Epidermal melanocyte (primary cell): ENCODE measurements at regions not wholly inside any gene's neighbourhood (a gene's known extent, or its start where the extent isn't known, plus 50 kb on each side); places are given as distances from the start of the nearest gene placed in this dataset.
"Not testable (repeated sequence)": the region's sequence is repeated elsewhere in the genome, so short reads cannot be mapped to it uniquely, and the experiment has no call there.

ENCODE experiments used
- DNase-seq: peaks from one replicate; pipeline ENCODE4 v3.0.0; 2011; ENCODE audit warnings: low spot score; ENCODE audit not compliant: insufficient read length

GRCh38 chr3:194879126-194879877 is 193.6 kb downstream of the FAM43A start:
- DNase-seq = no peak

GRCh38 chr3:194879991-194880939 is 194.6 kb downstream of the FAM43A start:
- DNase-seq = no peak

- no peak for DNase-seq
Measured at GRCh38 chr3:194880940-194881925, 195.6 kb downstream of the FAM43A start.

GRCh38 chr3:194884649-194885315 is 199.1 kb downstream of the FAM43A start:
- DNase-seq = no peak

- no peak for DNase-seq
Measured at GRCh38 chr3:194885766-194886165, 200.1 kb downstream of the FAM43A start.

- no peak for DNase-seq
Measured at GRCh38 chr3:194886836-194887235, 201.2 kb downstream of the FAM43A start.

GRCh38 chr3:194888062-194888461 is 202.4 kb downstream of the FAM43A start:
- DNase-seq = not testable (repeated sequence)

GRCh38 chr3:194888916-194889315 is 203.2 kb downstream of the FAM43A start:
- DNase-seq = no peak

GRCh38 chr3:194890091-194890490 is 204.4 kb downstream of the FAM43A start:
- DNase-seq = no peak

- no peak for DNase-seq
Measured at GRCh38 chr3:194893121-194893987, 207.7 kb downstream of the FAM43A start.

GRCh38 chr3:194894538-194894937 is 208.9 kb downstream of the FAM43A start:
- no peak for DNase-seq

- DNase-seq = no peak
Measured at GRCh38 chr3:194900854-194901522, 215.3 kb downstream of the FAM43A start.

- not testable (repeated sequence) for DNase-seq
Measured at GRCh38 chr3:194903447-194903846, 217.8 kb downstream of the FAM43A start.

- DNase-seq = not testable (repeated sequence)
Measured at GRCh38 chr3:194904999-194905398, 219.3 kb downstream of the FAM43A start.

GRCh38 chr3:194905696-194906095 is 220.0 kb downstream of the FAM43A start:
- no peak for DNase-seq

- DNase-seq = no peak
Measured at GRCh38 chr3:194906229-194906629, 220.5 kb downstream of the FAM43A start.

- no peak for DNase-seq
Measured at GRCh38 chr3:194906970-194907629, 221.4 kb downstream of the FAM43A start.

GRCh38 chr3:194907811-194908210 is 222.1 kb downstream of the FAM43A start:
- no peak for DNase-seq
